Activated CD8-positive, alpha-beta T cell treated with anti-CD3 and anti-CD28 coated beads, Interleukin-2, amount 10 ng/mL, durations not matched to agents 7 days and 5 days (primary cell): ENCODE measurements at regions not wholly inside any gene's neighbourhood (a gene's known extent, or its start where the extent isn't known, plus 50 kb on each side); places are given as distances from the start of the nearest gene placed in this dataset.

Experiments
- ATAC-seq: fragments of 150-1000 bp; cut with Tn5 transposase; one replicate; pipeline ENCODE4 v1.10.0; 2021; ENCODE audit warnings: moderate library complexity
- CTCF ChIA-PET: fragments of 350-600 bp; sonication (Branson Sonifier 250); formaldehyde crosslinking; loops from one replicate; lab custom pipeline; 2021; ENCODE audit warnings: antibody characterized with exemption; lab: Charles Lee
- POLR2A ChIA-PET: fragments of 350-600 bp; sonication (Branson Sonifier 250); formaldehyde crosslinking; loops from one replicate; lab custom pipeline; 2021; ENCODE audit warnings: antibody characterized with exemption; lab: Charles Lee
- DNase-seq: peaks from one replicate; pipeline ENCODE4 v3.0.0-alpha.2; 2020
- H3K27ac Mint-ChIP-seq: one replicate; pipeline ENCODE4 v1.8.0; 2021; ENCODE audit warnings: mild to moderate bottlenecking, mixed read lengths
- H3K27me3 Mint-ChIP-seq: one replicate; pipeline ENCODE4 v1.8.0; 2021; ENCODE audit warnings: low read depth, mixed read lengths
- H3K36me3 Mint-ChIP-seq: one replicate; pipeline ENCODE4 v1.8.0; 2021; ENCODE audit warnings: low read depth, mixed read lengths
- H3K4me1 Mint-ChIP-seq: one replicate; pipeline ENCODE4 v1.8.0; 2021; ENCODE audit warnings: low read depth, mixed read lengths
- H3K4me3 Mint-ChIP-seq: one replicate; pipeline ENCODE4 v1.8.0; 2021; ENCODE audit warnings: mild to moderate bottlenecking, mixed read lengths
- H3K9me3 Mint-ChIP-seq: one replicate; pipeline ENCODE4 v1.8.0; 2022; ENCODE audit warnings: mixed read lengths; ENCODE audit not compliant: insufficient read depth

- DNase-seq (no peak), ATAC-seq (no peak)
- CTCF ChIA-PET = no interaction called here
- Mint-ChIP-seq H3K4me1 (no peaks in the 10 kb centered on the region), H3K36me3 (no peaks in the 10 kb centered on the region), H3K27me3 (peaks cover 3% of the 10 kb centered on the region), H3K4me3 (no peak overlapping the region), H3K9me3 (no peaks in the 10 kb centered on the region), H3K27ac (no peak overlapping the region)
- POLR2A ChIA-PET = no interaction called here
These were observed 553.9 kb downstream of the SPRY1 start for GRCh38 chr4:123950530-123950929.

DNA sequence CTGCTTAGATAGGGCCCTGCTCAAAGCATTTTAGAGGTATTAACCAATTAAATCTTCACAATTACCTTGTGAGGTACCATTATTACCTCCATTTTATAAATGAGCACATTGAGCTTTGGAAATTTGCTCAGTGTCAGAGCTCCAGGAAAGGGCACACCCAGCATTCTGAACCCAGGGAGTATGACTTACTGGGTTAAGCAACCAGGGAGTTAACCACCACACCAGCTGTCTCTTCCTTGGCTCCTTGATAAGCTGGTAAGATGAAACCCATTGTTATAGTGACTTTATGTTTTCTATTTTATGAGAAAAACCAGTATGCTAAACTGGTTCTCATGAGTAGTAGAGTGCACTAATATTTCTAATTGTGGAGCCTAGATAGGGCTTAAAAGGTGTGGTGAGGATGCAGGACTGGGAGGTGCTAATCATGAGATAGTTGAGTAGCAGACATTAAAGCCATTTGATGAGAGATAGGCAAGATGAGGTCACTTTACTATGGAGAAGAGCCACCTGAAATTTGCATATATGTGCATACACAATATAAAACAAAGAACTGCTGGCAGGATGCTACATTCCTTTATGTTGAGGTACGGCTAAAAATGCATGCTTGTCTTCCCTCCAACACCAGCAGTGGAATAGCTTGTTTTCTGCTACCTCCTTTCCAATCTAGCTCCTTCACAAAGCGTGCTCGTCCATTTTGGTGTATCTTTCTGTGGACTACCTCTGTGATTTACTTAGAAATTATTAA, 556.1 kb downstream of the SPRY1 start:
- no peaks in the 10 kb centered on the region for H3K36me3 Mint-ChIP-seq
- H3K9me3 Mint-ChIP-seq = no peaks in the 10 kb centered on the region
- H3K4me3 Mint-ChIP-seq = no peak overlapping the region
- ChIA-PET POLR2A (no interaction called here), CTCF (no interaction called here)
- no peak overlapping the region for H3K27ac Mint-ChIP-seq
- no peaks in the 10 kb centered on the region for H3K27me3 Mint-ChIP-seq
- ATAC-seq = no peak
- no peak for DNase-seq
- H3K4me1 Mint-ChIP-seq = no peaks in the 10 kb centered on the region

GRCh38 chr4:123953566-123953965, 557.0 kb downstream of the SPRY1 start:
- ATAC-seq (no peak), DNase-seq (no peak)
- no peaks in the 10 kb centered on the region for H3K4me1 Mint-ChIP-seq
- ChIA-PET POLR2A (no interaction called here), CTCF (no interaction called here)
- H3K27me3 Mint-ChIP-seq = no peaks in the 10 kb centered on the region
- H3K4me3 Mint-ChIP-seq = no peak overlapping the region
- H3K27ac Mint-ChIP-seq = no peak overlapping the region
- no peaks in the 10 kb centered on the region for H3K9me3 Mint-ChIP-seq
- H3K36me3 Mint-ChIP-seq = no peaks in the 10 kb centered on the region

GRCh38 chr4:123954220-123954619, 557.6 kb downstream of the SPRY1 start:
- no peaks in the 10 kb centered on the region for H3K36me3 Mint-ChIP-seq
- no peak overlapping the region for H3K27ac Mint-ChIP-seq
- H3K27me3 Mint-ChIP-seq = no peaks in the 10 kb centered on the region
- CTCF ChIA-PET = no interaction called here
- H3K9me3 Mint-ChIP-seq = no peaks in the 10 kb centered on the region
- POLR2A ChIA-PET = no interaction called here
- H3K4me3 Mint-ChIP-seq = no peak overlapping the region
- no peaks in the 10 kb centered on the region for H3K4me1 Mint-ChIP-seq
- DNase-seq (no peak), ATAC-seq (no peak)

DNA sequence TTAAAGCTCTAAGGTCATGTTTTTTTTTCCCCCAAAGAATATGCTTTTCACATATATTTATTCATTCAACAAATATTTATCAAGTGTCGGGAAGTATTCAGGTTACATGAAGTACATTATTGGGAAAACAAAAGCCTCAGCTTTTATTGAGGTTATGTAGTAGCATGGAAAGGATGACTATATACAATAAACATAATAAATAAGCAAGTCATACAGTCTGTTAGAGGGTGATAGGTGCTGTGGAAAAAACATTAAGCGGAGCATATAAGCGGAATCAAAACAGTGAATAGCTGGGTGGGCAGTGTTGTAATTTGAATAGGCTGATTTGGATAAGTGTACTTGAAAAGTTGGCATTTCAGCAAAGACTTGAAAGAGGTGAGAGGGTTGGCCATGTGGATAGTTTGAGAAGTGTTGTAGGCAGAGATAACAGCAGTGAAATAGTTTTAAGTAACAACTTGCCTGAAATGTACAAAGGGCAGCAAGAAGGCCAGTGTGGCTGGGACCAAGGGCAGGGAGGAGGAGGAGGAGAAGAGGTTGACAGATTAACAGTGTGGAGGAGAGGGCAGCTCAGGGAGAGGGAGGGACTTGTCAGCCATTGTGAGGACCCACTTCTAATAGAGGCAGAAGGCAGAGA, 558.7 kb downstream of the SPRY1 start:
- no peaks in the 10 kb centered on the region for H3K9me3 Mint-ChIP-seq
- H3K4me1 Mint-ChIP-seq = no peaks in the 10 kb centered on the region
- ATAC-seq (no peak), DNase-seq (no peak)
- H3K27me3 Mint-ChIP-seq = no peaks in the 10 kb centered on the region
- H3K4me3 Mint-ChIP-seq = no peak overlapping the region
- no peak overlapping the region for H3K27ac Mint-ChIP-seq
- ChIA-PET POLR2A (no interaction called here), CTCF (no interaction called here)
- no peaks in the 10 kb centered on the region for H3K36me3 Mint-ChIP-seq

GRCh38 chr4:123956204-123956603, 559.6 kb downstream of the SPRY1 start:
- no peak for DNase-seq
- no peaks in the 10 kb centered on the region for H3K4me1 Mint-ChIP-seq
- CTCF ChIA-PET = no interaction called here
- no peaks in the 10 kb centered on the region for H3K36me3 Mint-ChIP-seq
- no peak overlapping the region for H3K27ac Mint-ChIP-seq
- POLR2A ChIA-PET = no interaction called here
- no peaks in the 10 kb centered on the region for H3K9me3 Mint-ChIP-seq
- H3K27me3 Mint-ChIP-seq = no peaks in the 10 kb centered on the region
- ATAC-seq = no peak
- no peak overlapping the region for H3K4me3 Mint-ChIP-seq

- ATAC-seq (no peak), DNase-seq (no peak)
- no peak overlapping the region for H3K27ac Mint-ChIP-seq
- ChIA-PET POLR2A (no interaction called here), CTCF (no interaction called here)
- no peaks in the 10 kb centered on the region for H3K4me1 Mint-ChIP-seq
- H3K27me3 Mint-ChIP-seq = no peaks in the 10 kb centered on the region
- no peaks in the 10 kb centered on the region for H3K9me3 Mint-ChIP-seq
- no peaks in the 10 kb centered on the region for H3K36me3 Mint-ChIP-seq
- no peak overlapping the region for H3K4me3 Mint-ChIP-seq
These were observed 570.6 kb downstream of the SPRY1 start for GRCh38 chr4:123966990-123967769.

GRCh38 chr4:123972031-123972430, 575.4 kb downstream of the SPRY1 start:
- ATAC-seq = no peak
- Mint-ChIP-seq H3K36me3 (no peaks in the 10 kb centered on the region), H3K9me3 (no peaks in the 10 kb centered on the region), H3K4me3 (no peak overlapping the region), H3K27ac (no peak overlapping the region), H3K27me3 (no peaks in the 10 kb centered on the region), H3K4me1 (no peaks in the 10 kb centered on the region)
- POLR2A ChIA-PET = no interaction called here
- no peak for DNase-seq
- CTCF ChIA-PET = no interaction called here

DNA sequence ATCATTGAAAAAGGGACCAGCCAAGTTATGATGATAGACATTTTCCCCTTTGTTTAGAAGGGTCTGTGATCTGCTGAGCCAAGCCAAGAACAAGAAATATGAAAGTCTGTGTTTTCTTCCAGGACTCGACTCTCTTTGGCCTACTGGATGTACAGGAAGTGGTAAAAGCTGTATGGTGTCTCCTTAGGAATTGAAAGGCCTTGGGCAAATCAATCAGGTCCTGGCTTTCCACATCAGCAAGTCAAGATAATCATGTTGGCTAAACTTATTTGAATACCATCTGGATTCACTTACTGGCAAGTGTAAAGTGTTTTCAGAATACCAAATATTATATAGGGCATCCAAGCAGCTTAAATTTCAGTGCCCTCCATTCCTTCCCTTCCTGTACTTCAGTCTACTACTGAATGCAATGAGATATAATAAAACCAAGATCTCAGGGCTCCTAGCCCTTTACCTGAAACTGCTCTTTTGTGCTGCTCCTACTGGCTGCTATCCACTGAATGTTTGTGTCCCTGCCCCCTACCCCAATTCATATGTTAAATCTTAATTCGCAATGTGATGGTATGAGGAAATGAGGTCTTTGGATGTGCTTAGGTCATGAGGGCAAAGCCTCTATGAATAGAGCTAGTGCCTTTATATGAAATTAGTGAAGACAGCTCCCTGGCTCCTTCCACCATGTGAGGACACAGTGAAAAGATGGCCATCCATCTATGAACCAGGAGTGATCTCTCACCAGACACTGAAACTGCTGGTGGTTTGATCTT, 578.0 kb downstream of the SPRY1 start:
- DNase-seq = no peak
- Mint-ChIP-seq H3K4me1 (no peaks in the 10 kb centered on the region), H3K9me3 (no peaks in the 10 kb centered on the region), H3K27me3 (no peaks in the 10 kb centered on the region), H3K4me3 (no peak overlapping the region), H3K36me3 (no peaks in the 10 kb centered on the region), H3K27ac (no peak overlapping the region)
- POLR2A ChIA-PET = no interaction called here
- no peak for ATAC-seq
- CTCF ChIA-PET = no interaction called here

- H3K4me1 Mint-ChIP-seq = no peaks in the 10 kb centered on the region
- CTCF ChIA-PET = no interaction called here
- POLR2A ChIA-PET = no interaction called here
- no peak for DNase-seq
- H3K9me3 Mint-ChIP-seq = no peaks in the 10 kb centered on the region
- H3K27me3 Mint-ChIP-seq = no peaks in the 10 kb centered on the region
- no peaks in the 10 kb centered on the region for H3K36me3 Mint-ChIP-seq
- H3K4me3 Mint-ChIP-seq = no peak overlapping the region
- no peak overlapping the region for H3K27ac Mint-ChIP-seq
- ATAC-seq = no peak
These were observed 579.7 kb downstream of the SPRY1 start for GRCh38 chr4:123976285-123976684.

DNA sequence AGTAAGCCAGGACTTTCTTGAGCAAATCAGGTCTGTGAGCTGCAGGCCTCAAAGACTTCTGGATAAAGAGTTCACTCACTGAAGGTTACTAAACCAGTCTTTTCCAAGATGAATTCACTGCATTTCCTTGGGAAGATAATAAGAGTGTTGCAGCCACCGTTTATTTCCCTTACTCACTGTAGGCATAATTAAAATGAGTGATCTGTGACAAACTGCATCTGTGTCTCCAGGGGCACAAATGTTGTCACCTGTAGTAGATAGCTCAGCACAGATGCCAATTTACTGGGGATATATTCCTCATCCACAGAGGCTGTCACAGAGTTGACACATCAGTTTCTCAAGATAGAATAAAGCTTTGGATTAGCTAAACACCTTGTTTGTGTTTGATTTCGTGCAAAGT, 580.2 kb downstream of the SPRY1 start:
- CTCF ChIA-PET = no interaction called here
- no peaks in the 10 kb centered on the region for H3K36me3 Mint-ChIP-seq
- no peak overlapping the region for H3K4me3 Mint-ChIP-seq
- H3K27me3 Mint-ChIP-seq = no peaks in the 10 kb centered on the region
- H3K27ac Mint-ChIP-seq = no peak overlapping the region
- ATAC-seq (no peak), DNase-seq (no peak)
- no peaks in the 10 kb centered on the region for H3K9me3 Mint-ChIP-seq
- POLR2A ChIA-PET = no interaction called here
- H3K4me1 Mint-ChIP-seq = no peaks in the 10 kb centered on the region

DNA sequence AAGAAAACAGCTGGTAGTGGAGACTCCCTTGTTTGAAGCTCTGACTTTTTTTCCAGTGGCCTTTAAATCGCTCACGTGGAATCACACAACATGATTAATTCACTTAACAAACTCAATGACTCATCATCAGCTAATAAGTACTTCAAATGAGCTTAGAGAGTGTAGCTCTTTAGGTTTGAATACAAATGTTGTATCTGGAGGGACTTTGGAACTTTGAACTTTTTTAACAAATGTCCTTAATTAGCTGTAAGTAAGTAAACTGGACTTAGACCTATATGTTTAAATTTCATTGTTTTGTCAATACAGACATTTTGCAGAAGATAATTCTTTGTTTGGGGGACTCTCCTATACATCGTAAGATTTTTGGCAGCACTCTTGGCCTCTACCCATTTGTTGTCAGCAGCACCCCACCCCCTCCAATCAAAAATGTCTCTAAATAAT, 581.1 kb downstream of the SPRY1 start:
- H3K36me3 Mint-ChIP-seq = no peaks in the 10 kb centered on the region
- no peak overlapping the region for H3K4me3 Mint-ChIP-seq

More for the DNA sequence above, 581.1 kb downstream of the SPRY1 start:
- no peaks in the 10 kb centered on the region for H3K9me3 Mint-ChIP-seq
- ATAC-seq (no peak), DNase-seq (no peak)
- H3K27ac Mint-ChIP-seq = no peak overlapping the region
- H3K4me1 Mint-ChIP-seq = no peaks in the 10 kb centered on the region
- H3K27me3 Mint-ChIP-seq = no peaks in the 10 kb centered on the region
- ChIA-PET CTCF (no interaction called here), POLR2A (no interaction called here)
